SK-N-MC (cell line): ENCODE measurements at regions not wholly inside any gene's neighbourhood (a gene's known extent, or its start where the extent isn't known, plus 50 kb on each side); places are given as distances from the start of the nearest gene placed in this dataset.

Experiments
- EZH2 ChIP-seq: fragments of 200-600 bp; sonication (generic); IDR thresholded peaks from one replicate; pipeline ENCODE4 v1.6.1; 2017; ENCODE audit warnings: antibody characterized with exemption
- POLR2AphosphoS5 ChIP-seq: IDR thresholded peaks from 2 replicates; pipeline ENCODE4 v1.6.1; 2012; ENCODE audit warnings: mild to moderate bottlenecking, low read depth, low read length, borderline replicate concordance

- TF ChIP-seq POLR2AphosphoS5 (no peak), EZH2 (no peak)
These were observed 118.9 kb upstream of the CAB39 start for GRCh38 chr2:230593765-230594164.
